Colonic mucosa (tissue), 4 donors: ENCODE measurements at regions not wholly inside any gene's neighbourhood (a gene's known extent, or its start where the extent isn't known, plus 50 kb on each side); places are given as distances from the start of the nearest gene placed in this dataset.
"Not testable (repeated sequence)": the region's sequence is repeated elsewhere in the genome, so short reads cannot be mapped to it uniquely, and the experiment has no call there.

Source experiments
- DNase-seq: peaks from one replicate; pipeline ENCODE4 v3.0.0-alpha.2; 2020
- H3K27ac ChIP-seq: fragments of 200-600 bp; one replicate; pipeline ENCODE4 v1.8.0; 2021
- H3K27me3 ChIP-seq: fragments of 200-600 bp; one replicate; pipeline ENCODE4 v1.8.0; 2021
- H3K36me3 ChIP-seq: fragments of 200-600 bp; one replicate; pipeline ENCODE4 v1.8.0; 2021
- H3K4me1 ChIP-seq: fragments of 200-600 bp; one replicate; pipeline ENCODE4 v1.8.0; 2021; ENCODE audit warnings: mild to moderate bottlenecking
- H3K4me3 ChIP-seq: fragments of 200-600 bp; one replicate; pipeline ENCODE4 v1.8.0; 2021
- H3K9ac ChIP-seq, 2 donors: one replicate each; pipeline ENCODE4 v1.7.0; 2013; ENCODE audit warnings: control low read depth in 2 of 2, low read depth in 2 of 2, low read length in 2 of 2
- H3K9me3 ChIP-seq: fragments of 200-600 bp; one replicate; pipeline ENCODE4 v1.8.0; 2021
- intact Hi-C: fragments of 100-400 bp; cut with DNase I; formaldehyde crosslinking; loops from one replicate; pipeline ENCODE4 v1.14.1; 2022
- TF ChIP-seq, protein P1 (sequence below): fragments of 200-600 bp; IDR thresholded peaks from one replicate; pipeline ENCODE4 v1.8.0; 2022; ENCODE audit warnings: antibody characterized with exemption, mild to moderate bottlenecking
- donor health status: healthy.
- donor health status: DM: no; HTN: no; CAD: no.
- donor health status: DM: no; HTN: no; CAD: no.

DNA sequence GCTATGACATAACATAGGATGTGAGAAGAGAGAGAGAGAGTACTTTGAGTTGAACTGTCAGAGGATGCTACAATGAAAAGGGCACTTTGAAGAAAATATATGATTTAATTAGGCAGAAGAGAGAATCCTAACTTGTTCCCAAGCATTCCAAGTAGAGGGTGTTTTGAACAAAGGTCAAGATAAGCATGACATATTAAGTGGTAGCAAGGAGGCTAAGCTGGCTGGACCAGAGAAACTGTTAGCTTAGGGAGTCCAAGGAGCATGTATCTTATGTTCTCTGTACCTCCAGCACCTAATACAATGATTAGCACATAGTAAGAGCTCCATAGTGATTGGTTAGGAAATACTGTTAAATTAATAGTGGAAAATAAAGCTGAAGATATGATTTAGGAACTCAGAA, 479.6 kb downstream of the TMEM135 start:
- Histone ChIP-seq H3K27me3 (no peaks in the 10 kb centered on the region), H3K4me1 (no peaks in the 10 kb centered on the region), H3K9ac (no peak overlapping the region), H3K9me3 (no peaks in the 10 kb centered on the region), H3K4me3 (no peak overlapping the region), H3K27ac (no peak overlapping the region), H3K36me3 (no peaks in the 10 kb centered on the region)
- intact Hi-C loops: no loop called here
- no peak for DNase-seq
- TF ChIP-seq, protein P1, sequence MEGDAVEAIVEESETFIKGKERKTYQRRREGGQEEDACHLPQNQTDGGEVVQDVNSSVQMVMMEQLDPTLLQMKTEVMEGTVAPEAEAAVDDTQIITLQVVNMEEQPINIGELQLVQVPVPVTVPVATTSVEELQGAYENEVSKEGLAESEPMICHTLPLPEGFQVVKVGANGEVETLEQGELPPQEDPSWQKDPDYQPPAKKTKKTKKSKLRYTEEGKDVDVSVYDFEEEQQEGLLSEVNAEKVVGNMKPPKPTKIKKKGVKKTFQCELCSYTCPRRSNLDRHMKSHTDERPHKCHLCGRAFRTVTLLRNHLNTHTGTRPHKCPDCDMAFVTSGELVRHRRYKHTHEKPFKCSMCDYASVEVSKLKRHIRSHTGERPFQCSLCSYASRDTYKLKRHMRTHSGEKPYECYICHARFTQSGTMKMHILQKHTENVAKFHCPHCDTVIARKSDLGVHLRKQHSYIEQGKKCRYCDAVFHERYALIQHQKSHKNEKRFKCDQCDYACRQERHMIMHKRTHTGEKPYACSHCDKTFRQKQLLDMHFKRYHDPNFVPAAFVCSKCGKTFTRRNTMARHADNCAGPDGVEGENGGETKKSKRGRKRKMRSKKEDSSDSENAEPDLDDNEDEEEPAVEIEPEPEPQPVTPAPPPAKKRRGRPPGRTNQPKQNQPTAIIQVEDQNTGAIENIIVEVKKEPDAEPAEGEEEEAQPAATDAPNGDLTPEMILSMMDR: no peak

DNA sequence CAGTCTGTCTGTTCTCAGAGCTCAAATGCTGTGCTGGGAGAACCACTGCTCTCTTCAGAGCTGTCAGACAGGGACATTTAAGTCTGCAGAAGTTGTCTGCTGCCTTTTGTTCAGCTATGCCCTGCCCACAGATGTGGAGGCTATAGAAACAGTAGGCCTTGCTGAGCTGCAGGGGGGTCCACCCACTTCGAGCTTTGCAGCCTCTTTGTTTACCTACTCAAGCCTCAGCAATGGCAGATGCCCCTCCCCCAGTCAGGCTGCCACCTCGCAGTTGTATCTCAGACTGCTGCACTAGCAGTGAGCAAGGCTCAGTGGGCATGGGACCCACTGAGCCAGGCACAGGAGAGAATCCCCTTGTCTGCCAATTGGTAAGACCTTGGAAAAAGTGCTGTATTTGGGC, 470.0 kb downstream of the TMEM135 start:
- H3K27ac ChIP-seq, H3K9ac ChIP-seq, H3K9me3 ChIP-seq, H3K4me3 ChIP-seq, H3K4me1 ChIP-seq, H3K36me3 ChIP-seq, DNase-seq, H3K27me3 ChIP-seq, intact Hi-C loops: not testable (repeated sequence)

DNA sequence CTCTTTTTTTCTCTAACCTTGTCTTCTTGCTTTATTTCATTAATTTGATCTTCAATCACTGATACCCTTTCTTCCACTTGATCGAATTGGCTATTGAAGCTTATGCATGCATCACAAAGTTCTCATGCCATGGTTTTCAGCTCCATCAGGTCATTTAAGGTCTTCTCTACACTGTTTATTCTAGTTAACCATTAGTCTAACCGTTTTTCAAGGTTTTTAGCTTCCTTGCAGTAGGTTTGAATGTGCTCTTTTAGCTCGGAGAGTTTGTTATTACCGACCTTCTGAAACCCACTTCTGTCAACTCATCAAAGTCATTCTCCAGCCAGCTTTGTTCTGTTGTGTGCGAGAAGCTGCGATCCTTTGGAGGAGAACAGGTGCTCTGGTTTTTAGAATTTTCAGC, 469.2 kb downstream of the TMEM135 start:
- H3K27ac ChIP-seq, H3K27me3 ChIP-seq, H3K4me1 ChIP-seq, H3K9me3 ChIP-seq, H3K4me3 ChIP-seq, DNase-seq, H3K9ac ChIP-seq, intact Hi-C loops, H3K36me3 ChIP-seq: not testable (repeated sequence)

DNA sequence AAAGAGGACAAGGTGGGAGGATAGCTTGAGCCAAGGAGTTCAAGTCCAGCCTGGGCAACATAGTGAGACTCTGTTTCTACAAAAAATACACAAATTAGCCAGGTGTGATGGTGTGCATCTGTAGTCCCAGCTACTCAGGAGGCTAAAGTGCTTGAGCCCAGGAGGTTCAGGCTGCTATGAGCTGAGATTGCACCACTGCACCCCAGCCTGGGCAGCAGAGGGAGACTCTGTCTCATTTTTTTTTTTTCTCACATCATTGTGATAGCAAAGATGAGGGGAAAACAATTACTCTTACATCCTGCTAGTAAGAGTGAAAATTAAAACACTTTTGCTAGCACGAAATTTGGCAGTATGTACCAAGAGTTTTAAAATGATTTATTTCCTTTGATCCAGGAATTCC, 463.7 kb downstream of the TMEM135 start:
- Histone ChIP-seq H3K4me3 (no peak overlapping the region), H3K27me3 (no peaks in the 10 kb centered on the region), H3K36me3 (no peaks in the 10 kb centered on the region), H3K9me3 (no peaks in the 10 kb centered on the region), H3K27ac (no peak overlapping the region), H3K4me1 (no peaks in the 10 kb centered on the region), H3K9ac (no peak overlapping the region)
- intact Hi-C loops: no loop called here
- TF ChIP-seq, protein P1: no peak
- DNase-seq: no peak

DNA sequence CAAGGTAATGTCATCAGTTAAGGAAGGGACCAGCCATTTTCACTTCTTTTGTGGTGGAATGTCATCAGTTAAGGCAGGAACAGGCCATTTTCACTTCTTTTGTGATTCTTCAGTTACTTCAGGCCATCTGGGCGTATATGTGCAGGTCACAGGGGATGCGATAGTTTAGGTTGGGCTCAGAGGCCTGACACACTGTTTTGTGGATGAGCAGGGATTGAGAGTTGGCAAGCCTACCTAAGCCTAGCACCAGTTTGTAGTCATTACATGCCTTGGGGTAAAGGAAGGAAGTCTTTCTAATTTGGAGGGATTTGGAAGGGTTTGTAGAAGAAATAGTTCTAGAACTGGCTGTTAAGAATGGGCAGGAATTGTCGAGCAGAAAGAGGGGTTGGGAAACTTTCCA, 457.2 kb downstream of the TMEM135 start:
- H3K4me3 ChIP-seq, intact Hi-C loops, H3K9me3 ChIP-seq, H3K27me3 ChIP-seq, DNase-seq, H3K27ac ChIP-seq, H3K36me3 ChIP-seq, H3K9ac ChIP-seq, H3K4me1 ChIP-seq: not testable (repeated sequence)

DNA sequence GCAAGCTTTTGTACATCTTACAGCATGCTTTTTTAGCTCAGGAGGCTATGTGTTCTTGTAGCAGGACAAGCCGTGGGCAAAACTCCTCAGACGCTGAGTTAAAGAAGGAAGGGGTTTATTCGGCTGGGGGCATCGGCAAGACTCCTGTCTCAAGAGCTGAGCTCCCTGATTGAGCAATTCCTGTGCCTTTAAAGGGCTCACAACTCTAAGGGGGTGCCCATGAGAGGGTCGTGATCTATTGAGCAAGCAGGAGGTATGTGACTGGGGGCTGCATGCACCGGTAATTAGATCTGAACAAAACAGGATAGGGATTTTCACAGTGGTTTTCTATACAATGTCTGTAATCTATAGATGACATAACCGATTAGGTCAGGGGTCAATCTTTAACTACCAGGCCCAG, 456.3 kb downstream of the TMEM135 start:
- H3K4me1 ChIP-seq, DNase-seq, H3K27me3 ChIP-seq, H3K9ac ChIP-seq, H3K27ac ChIP-seq, H3K36me3 ChIP-seq, H3K9me3 ChIP-seq, H3K4me3 ChIP-seq, intact Hi-C loops: not testable (repeated sequence)

DNA sequence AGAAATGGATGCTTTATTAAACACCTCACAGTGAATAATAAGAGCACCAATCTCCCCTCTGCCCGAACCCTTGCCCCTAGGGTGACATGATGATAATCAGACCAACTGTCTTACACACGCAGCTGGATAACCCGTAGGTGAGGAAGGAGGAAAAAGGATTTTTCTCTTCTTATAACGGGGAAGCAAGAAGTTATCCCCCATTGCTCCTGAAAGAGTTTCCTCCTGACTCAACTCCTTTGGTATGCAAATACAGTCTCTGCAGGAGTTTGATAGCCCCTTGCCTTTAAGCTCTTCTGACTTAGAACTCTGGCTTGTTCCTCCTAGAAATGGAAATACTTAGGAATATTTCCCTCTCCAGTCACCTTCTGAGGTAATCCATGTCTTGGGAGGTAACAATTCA, 455.8 kb downstream of the TMEM135 start:
- no peaks in the 10 kb centered on the region for H3K36me3 ChIP-seq
- DNase-seq: no peak
- TF ChIP-seq, protein P1: no peak
- H3K27me3 ChIP-seq: no peaks in the 10 kb centered on the region
- H3K9me3 ChIP-seq: no peaks in the 10 kb centered on the region
- intact Hi-C loops: no loop called here
- H3K4me3 ChIP-seq: no peak overlapping the region
- no peak overlapping the region for H3K9ac ChIP-seq
- no peaks in the 10 kb centered on the region for H3K4me1 ChIP-seq
- no peak overlapping the region for H3K27ac ChIP-seq

DNA sequence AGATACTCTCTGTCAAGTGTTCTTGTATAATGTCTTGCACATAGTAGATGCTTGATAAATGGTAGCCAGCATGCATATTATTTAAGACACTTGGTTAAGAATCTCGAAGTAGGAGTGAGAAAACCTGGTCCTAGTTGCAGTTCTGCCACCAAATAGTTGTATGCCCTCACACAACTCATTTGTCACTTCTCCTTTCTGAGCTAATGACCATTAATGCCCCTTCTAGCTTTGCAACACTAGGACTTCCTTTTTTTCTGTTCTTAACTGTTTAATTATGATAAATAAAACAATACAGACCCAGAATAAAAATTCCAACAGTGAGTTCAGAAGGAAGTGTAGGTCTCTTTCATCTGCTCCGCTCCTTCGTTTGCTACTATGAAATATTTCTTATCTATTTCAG, 453.6 kb downstream of the TMEM135 start:
- TF ChIP-seq, protein P1: no peak
- H3K36me3 ChIP-seq: no peaks in the 10 kb centered on the region
- H3K4me3 ChIP-seq: no peak overlapping the region
- no peak overlapping the region for H3K27ac ChIP-seq
- intact Hi-C loops: no loop called here
- no peak for DNase-seq
- no peaks in the 10 kb centered on the region for H3K9me3 ChIP-seq
- no peaks in the 10 kb centered on the region for H3K4me1 ChIP-seq
- H3K27me3 ChIP-seq: no peaks in the 10 kb centered on the region
- no peak overlapping the region for H3K9ac ChIP-seq
